Osteocyte (in vitro differentiated cells): ENCODE measurements at regions not wholly inside any gene's neighbourhood (a gene's known extent, or its start where the extent isn't known, plus 50 kb on each side); places are given as distances from the start of the nearest gene placed in this dataset.

ENCODE experiments used
- DNase-seq: peaks from one replicate; pipeline ENCODE4 v3.0.0; 2021; ENCODE audit warnings: mixed read lengths; ENCODE audit not compliant: unreplicated experiment; ENCODE audit errors: extremely low spot score
- H3K27ac Mint-ChIP-seq: one replicate; pipeline ENCODE4 v1.8.0; 2021; ENCODE audit warnings: mild to moderate bottlenecking, mixed read lengths; ENCODE audit not compliant: unreplicated experiment
- H3K27me3 Mint-ChIP-seq: one replicate; pipeline ENCODE4 v1.8.0; 2021; ENCODE audit warnings: mixed read lengths; ENCODE audit not compliant: unreplicated experiment
- H3K36me3 Mint-ChIP-seq: one replicate; pipeline ENCODE4 v1.8.0; 2021; ENCODE audit warnings: mixed read lengths; ENCODE audit not compliant: unreplicated experiment
- H3K4me1 Mint-ChIP-seq: one replicate; pipeline ENCODE4 v1.8.0; 2021; ENCODE audit warnings: mixed read lengths; ENCODE audit not compliant: unreplicated experiment
- H3K4me3 Mint-ChIP-seq: one replicate; pipeline ENCODE4 v1.8.0; 2021; ENCODE audit warnings: mild to moderate bottlenecking, moderate library complexity, mixed read lengths; ENCODE audit not compliant: unreplicated experiment
- H3K9me3 Mint-ChIP-seq: one replicate; pipeline ENCODE4 v1.8.0; 2021; ENCODE audit warnings: mixed read lengths; ENCODE audit not compliant: unreplicated experiment
- TF ChIP-seq, protein P1 (sequence below): fragments of 200-600 bp; sonication (generic); IDR thresholded peaks from 2 replicates; pipeline ENCODE4 v1.5.0; 2021; ENCODE audit warnings: antibody characterized with exemption, mild to moderate bottlenecking, moderate library complexity

DNA sequence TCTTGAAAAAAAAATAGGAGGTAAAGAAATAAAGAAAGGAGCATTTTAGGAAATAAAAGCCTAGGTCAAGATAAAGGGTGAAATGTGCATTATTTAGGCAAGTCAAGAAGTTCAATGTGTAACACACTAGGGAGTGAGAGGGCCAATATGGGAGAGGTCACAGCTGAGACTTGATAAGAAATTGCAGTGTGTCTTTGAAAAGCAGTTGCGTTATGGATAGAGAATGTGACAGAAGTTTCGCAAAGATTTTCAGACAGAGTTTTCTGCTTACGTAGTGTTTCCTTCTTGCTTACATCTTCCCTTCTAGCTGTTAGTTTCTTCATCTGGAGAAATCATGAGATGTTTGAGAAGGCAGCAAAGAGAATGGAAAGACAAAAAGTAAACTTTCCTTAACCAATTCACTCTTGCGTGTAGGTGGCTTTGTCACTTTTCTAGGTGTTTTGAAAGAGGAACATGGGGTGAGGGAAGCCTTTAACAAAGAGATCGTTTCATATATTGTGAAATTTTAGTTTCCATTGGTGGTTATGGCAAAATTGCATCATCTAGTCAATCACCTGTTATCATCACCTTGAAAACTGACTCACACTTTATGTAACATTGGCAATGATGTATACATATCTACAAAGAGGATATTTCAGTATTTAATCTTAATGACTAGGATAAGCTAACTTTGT is 975.5 kb downstream of the OLFM4 start:
- Mint-ChIP-seq H3K4me3 (no peak overlapping the region), H3K27ac (no peak overlapping the region), H3K27me3 (no peaks in the 10 kb centered on the region), H3K36me3 (no peaks in the 10 kb centered on the region), H3K4me1 (no peaks in the 10 kb centered on the region), H3K9me3 (peaks cover 3% of the 10 kb centered on the region)
- TF ChIP-seq, protein P1, sequence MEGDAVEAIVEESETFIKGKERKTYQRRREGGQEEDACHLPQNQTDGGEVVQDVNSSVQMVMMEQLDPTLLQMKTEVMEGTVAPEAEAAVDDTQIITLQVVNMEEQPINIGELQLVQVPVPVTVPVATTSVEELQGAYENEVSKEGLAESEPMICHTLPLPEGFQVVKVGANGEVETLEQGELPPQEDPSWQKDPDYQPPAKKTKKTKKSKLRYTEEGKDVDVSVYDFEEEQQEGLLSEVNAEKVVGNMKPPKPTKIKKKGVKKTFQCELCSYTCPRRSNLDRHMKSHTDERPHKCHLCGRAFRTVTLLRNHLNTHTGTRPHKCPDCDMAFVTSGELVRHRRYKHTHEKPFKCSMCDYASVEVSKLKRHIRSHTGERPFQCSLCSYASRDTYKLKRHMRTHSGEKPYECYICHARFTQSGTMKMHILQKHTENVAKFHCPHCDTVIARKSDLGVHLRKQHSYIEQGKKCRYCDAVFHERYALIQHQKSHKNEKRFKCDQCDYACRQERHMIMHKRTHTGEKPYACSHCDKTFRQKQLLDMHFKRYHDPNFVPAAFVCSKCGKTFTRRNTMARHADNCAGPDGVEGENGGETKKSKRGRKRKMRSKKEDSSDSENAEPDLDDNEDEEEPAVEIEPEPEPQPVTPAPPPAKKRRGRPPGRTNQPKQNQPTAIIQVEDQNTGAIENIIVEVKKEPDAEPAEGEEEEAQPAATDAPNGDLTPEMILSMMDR, result no peak
- DNase-seq, result no peak

DNA sequence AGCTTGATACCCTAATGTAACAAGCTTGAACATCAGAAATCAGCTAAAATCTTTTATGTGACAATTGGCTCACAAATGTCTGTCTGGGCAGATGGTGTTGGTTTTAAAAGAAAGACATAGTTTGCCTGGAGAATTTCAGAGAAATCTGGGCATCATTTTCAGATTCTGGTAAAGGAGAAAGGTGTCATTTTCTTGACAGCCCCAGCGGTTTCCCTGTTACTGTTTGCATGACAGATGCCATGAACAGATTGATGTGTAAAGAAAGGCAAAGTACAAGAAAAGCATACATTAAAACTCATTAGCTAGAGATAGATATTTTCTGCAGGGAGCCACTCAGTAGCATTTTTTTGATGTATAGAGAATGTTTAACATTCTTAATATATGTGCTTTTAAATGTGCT is 987.9 kb downstream of the OLFM4 start:
- Mint-ChIP-seq H3K9me3 (peaks cover 18% of the 10 kb centered on the region), H3K36me3 (no peaks in the 10 kb centered on the region), H3K27me3 (no peaks in the 10 kb centered on the region), H3K4me3 (no peak overlapping the region), H3K4me1 (no peaks in the 10 kb centered on the region), H3K27ac (no peak overlapping the region)
- TF ChIP-seq, protein P1, result no peak
- no peak for DNase-seq

DNA sequence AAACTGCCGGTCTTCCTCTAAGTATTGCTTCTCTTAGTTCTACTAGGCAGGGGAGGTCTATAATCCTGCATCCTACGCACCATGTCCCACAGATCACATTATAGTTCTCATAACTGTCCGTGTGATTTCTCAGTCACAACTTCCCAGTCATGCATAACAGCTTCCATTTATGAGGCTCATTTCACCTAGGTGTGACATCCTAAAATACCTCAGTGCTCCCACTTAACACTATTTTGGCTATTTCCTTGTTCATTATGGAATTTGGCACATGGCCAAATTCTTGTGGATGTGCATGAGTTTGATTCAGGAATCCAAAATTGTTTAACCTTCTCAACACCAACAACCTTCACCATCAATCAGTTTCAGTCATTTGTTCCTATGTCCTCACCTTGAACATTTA is 989.9 kb downstream of the OLFM4 start:
- TF ChIP-seq, protein P1, result no peak
- no peak overlapping the region for H3K27ac Mint-ChIP-seq
- H3K4me1 Mint-ChIP-seq, result no peaks in the 10 kb centered on the region
- DNase-seq, result no peak
- peaks cover 17% of the 10 kb centered on the region for H3K9me3 Mint-ChIP-seq
- no peaks in the 10 kb centered on the region for H3K36me3 Mint-ChIP-seq
- H3K27me3 Mint-ChIP-seq, result no peaks in the 10 kb centered on the region
- no peak overlapping the region for H3K4me3 Mint-ChIP-seq

DNA sequence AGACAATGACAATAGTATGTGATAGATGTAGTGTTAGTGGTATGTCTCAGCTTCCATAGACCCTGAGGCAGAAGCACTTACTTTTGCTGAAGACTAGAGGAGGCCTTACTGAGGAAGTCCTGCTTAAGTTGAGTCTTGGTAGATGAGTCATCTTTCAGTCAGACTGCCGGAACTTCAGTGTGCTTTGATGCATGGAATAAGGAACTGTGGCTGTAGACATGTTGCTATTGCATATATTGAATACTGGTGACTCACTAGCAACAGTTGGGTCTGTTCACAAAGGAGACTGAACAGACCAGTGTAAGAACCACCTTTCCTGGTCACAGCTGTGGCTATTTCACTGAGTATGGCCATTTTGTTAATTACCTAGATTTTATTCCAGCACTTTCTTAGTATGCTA is 1000.6 kb downstream of the OLFM4 start:
- Mint-ChIP-seq H3K9me3 (peaks cover 36% of the 10 kb centered on the region), H3K27me3 (no peaks in the 10 kb centered on the region), H3K36me3 (no peaks in the 10 kb centered on the region), H3K27ac (no peak overlapping the region), H3K4me3 (no peak overlapping the region), H3K4me1 (no peaks in the 10 kb centered on the region)
- TF ChIP-seq, protein P1, result no peak
- no peak for DNase-seq

DNA sequence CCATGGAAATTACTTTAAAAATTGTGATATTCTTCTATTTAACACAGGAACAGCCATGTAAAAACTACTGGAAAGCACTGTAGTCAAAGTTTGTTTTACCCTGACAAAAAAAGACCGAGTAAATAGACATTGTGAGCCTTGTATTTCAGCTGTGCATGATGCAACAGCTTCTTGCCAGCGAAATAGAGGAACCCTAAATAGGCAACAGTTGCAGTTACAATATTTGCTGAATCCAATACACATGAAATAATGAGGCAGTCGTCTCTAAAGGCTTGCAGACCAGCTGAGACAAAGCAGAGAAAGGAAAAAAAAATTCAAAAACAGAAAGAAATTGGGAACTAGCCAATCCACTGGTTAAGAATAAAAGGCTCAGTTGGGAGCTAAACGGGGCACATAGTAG is 1001.1 kb downstream of the OLFM4 start:
- Mint-ChIP-seq H3K36me3 (no peaks in the 10 kb centered on the region), H3K4me3 (no peak overlapping the region), H3K27me3 (no peaks in the 10 kb centered on the region), H3K4me1 (no peaks in the 10 kb centered on the region), H3K9me3 (peaks cover 31% of the 10 kb centered on the region), H3K27ac (no peak overlapping the region)
- DNase-seq, result no peak
- TF ChIP-seq, protein P1, result no peak
